SU-DHL-6 (cell line): ENCODE measurements at regions not wholly inside any gene's neighbourhood (a gene's known extent, or its start where the extent isn't known, plus 50 kb on each side); places are given as distances from the start of the nearest gene placed in this dataset.

Experiments used
- H2AFZ ChIP-seq: fragments of 200-600 bp; sonication (generic); 2 replicates; pipeline ENCODE4 v1.6.1; 2014; ENCODE audit warnings: low read depth, mild to moderate bottlenecking, moderate library complexity, mixed read lengths, antibody characterized with exemption, low read length; ENCODE audit not compliant: severe bottlenecking
- H3F3A ChIP-seq: fragments of 200-600 bp; shearing (Covaris generic); 2 replicates; pipeline ENCODE4 v1.6.0; 2016; ENCODE audit warnings: antibody characterized with exemption, mild to moderate bottlenecking; ENCODE audit not compliant: insufficient read depth
- H3K27ac ChIP-seq: fragments of 200-600 bp; sonication (generic); 2 replicates; pipeline ENCODE4 v1.5.1; 2016; ENCODE audit warnings: low read depth, mild to moderate bottlenecking, low read length, moderate library complexity, mixed read lengths
- H3K27me3 ChIP-seq: fragments of 200-600 bp; sonication (generic), shearing (Covaris generic); 2 replicates; pipeline ENCODE4 v1.6.0; 2014; ENCODE audit warnings: mild to moderate bottlenecking, low read length
- H3K36me3 ChIP-seq: fragments of 200-600 bp; sonication (generic); 2 replicates; pipeline ENCODE4 v1.6.1; 2014; ENCODE audit warnings: mild to moderate bottlenecking, low read length, mixed read lengths
- H3K4me2 ChIP-seq: fragments of 300-600, 200-600 bp; shearing (Covaris generic), sonication (generic); 2 replicates; pipeline ENCODE4 v1.6.0; 2014; ENCODE audit warnings: low read length, low read depth, mild to moderate bottlenecking; ENCODE audit not compliant: poor library complexity, severe bottlenecking
- H3K4me3 ChIP-seq: fragments of 200-600 bp; sonication (generic); 2 replicates; pipeline ENCODE4 v1.5.1; 2014; ENCODE audit warnings: antibody characterized with exemption, low read length, mild to moderate bottlenecking, mixed read lengths; ENCODE audit not compliant: insufficient read depth, poor library complexity, severe bottlenecking
- H3K79me2 ChIP-seq: fragments of 200-600 bp; sonication (generic); 2 replicates; pipeline ENCODE4 v1.6.1; 2014; ENCODE audit warnings: mild to moderate bottlenecking, low read length, moderate library complexity; ENCODE audit not compliant: insufficient read depth
- H3K9ac ChIP-seq: fragments of 200-600 bp; sonication (generic); 2 replicates; pipeline ENCODE4 v1.7.0; 2014; ENCODE audit warnings: mild to moderate bottlenecking, low read length
- H3K9me2 ChIP-seq: fragments of 200-600 bp; sonication (generic); replicated peaks from 2 replicates; pipeline ENCODE4 v1.6.1; 2014; ENCODE audit warnings: low read length; ENCODE audit not compliant: insufficient read depth
- H3K9me3 ChIP-seq: fragments of 200-600 bp; sonication (generic); 2 replicates; pipeline ENCODE4 v1.6.1; 2014; ENCODE audit warnings: low read length, mixed read lengths; ENCODE audit not compliant: insufficient read depth
- H4K20me1 ChIP-seq: fragments of 200-600 bp; sonication (generic); 2 replicates; pipeline ENCODE4 v1.6.1; 2014; ENCODE audit warnings: low read depth, mild to moderate bottlenecking, antibody characterized with exemption, low read length, moderate library complexity, mixed read lengths
- EZH2phosphoT487 ChIP-seq: fragments of 200-600 bp; sonication (generic), shearing (Covaris generic); conservative IDR thresholded peaks from 2 replicates; pipeline ENCODE4 v1.6.1; 2018; ENCODE audit warnings: mild to moderate bottlenecking, antibody characterized with exemption, low read length, moderate library complexity, mixed read lengths
- TF ChIP-seq, protein P1 (sequence below): fragments of 200-600 bp; sonication (generic); IDR thresholded peaks from one replicate; pipeline ENCODE4 v1.5.1; 2017; ENCODE audit warnings: antibody characterized with exemption, mild to moderate bottlenecking, low read length, moderate library complexity; ENCODE audit not compliant: insufficient read depth, poor library complexity, severe bottlenecking

- Histone ChIP-seq H3K9ac (no peak overlapping the region), H3K4me2 (no peak overlapping the region), H3K9me2 (no peaks in the 10 kb centered on the region), H3K27me3 (no peaks in the 10 kb centered on the region), H3K9me3 (no peaks in the 10 kb centered on the region), H3K36me3 (no peaks in the 10 kb centered on the region), H2AFZ (no peak overlapping the region), H4K20me1 (no peaks in the 10 kb centered on the region), H3K27ac (no peak overlapping the region), H3K4me3 (no peak overlapping the region), H3K79me2 (no peaks in the 10 kb centered on the region), H3F3A (no peaks in the 10 kb centered on the region)
- TF ChIP-seq, protein P1, sequence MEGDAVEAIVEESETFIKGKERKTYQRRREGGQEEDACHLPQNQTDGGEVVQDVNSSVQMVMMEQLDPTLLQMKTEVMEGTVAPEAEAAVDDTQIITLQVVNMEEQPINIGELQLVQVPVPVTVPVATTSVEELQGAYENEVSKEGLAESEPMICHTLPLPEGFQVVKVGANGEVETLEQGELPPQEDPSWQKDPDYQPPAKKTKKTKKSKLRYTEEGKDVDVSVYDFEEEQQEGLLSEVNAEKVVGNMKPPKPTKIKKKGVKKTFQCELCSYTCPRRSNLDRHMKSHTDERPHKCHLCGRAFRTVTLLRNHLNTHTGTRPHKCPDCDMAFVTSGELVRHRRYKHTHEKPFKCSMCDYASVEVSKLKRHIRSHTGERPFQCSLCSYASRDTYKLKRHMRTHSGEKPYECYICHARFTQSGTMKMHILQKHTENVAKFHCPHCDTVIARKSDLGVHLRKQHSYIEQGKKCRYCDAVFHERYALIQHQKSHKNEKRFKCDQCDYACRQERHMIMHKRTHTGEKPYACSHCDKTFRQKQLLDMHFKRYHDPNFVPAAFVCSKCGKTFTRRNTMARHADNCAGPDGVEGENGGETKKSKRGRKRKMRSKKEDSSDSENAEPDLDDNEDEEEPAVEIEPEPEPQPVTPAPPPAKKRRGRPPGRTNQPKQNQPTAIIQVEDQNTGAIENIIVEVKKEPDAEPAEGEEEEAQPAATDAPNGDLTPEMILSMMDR, result no peak
These were observed 318.2 kb downstream of the SAMD5 start for GRCh38 chr6:147826698-147827097.

DNA sequence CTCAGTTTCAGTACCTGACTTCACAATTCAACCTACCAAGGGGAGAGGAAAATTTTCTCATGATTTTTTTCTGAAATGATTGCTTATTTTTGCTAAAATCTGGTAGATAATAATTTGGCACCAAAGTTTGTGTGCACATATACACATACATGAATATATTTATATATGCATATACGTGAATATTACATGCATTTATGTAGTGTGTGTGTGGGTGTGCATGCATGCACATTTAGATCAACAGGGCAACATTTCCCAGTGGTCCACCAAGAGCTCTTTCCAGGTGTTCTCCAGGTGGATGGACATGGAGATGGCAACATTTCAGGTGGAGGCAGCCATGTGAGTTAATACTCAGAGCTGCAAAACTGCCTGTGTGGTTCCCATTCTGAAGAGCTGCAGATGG is 320.9 kb downstream of the SAMD5 start:
- Histone ChIP-seq H3K4me3 (no peak overlapping the region), H3K9me3 (no peaks in the 10 kb centered on the region), H4K20me1 (no peaks in the 10 kb centered on the region), H3K36me3 (no peaks in the 10 kb centered on the region), H3K79me2 (no peaks in the 10 kb centered on the region), H3K27ac (no peak overlapping the region), H3K27me3 (no peaks in the 10 kb centered on the region), H3F3A (no peaks in the 10 kb centered on the region), H3K4me2 (no peak overlapping the region), H2AFZ (no peak overlapping the region), H3K9ac (no peak overlapping the region), H3K9me2 (no peaks in the 10 kb centered on the region)
- no peak for TF ChIP-seq EZH2phosphoT487
- TF ChIP-seq, protein P1, result no peak

- Histone ChIP-seq H4K20me1 (no peaks in the 10 kb centered on the region), H3K9ac (no peak overlapping the region), H3K4me3 (no peak overlapping the region), H3K27me3 (no peaks in the 10 kb centered on the region), H3K9me2 (no peaks in the 10 kb centered on the region), H3K27ac (no peak overlapping the region), H3K4me2 (no peak overlapping the region), H3F3A (no peaks in the 10 kb centered on the region), H3K79me2 (no peaks in the 10 kb centered on the region), H2AFZ (no peak overlapping the region), H3K9me3 (no peaks in the 10 kb centered on the region), H3K36me3 (no peaks in the 10 kb centered on the region)
- no peak for TF ChIP-seq EZH2phosphoT487
- TF ChIP-seq, protein P1, result no peak
These were observed 321.3 kb downstream of the SAMD5 start for GRCh38 chr6:147829835-147830234.

GRCh38 chr6:147831356-147831755 is 322.9 kb downstream of the SAMD5 start:
- TF ChIP-seq, protein P1, result no peak
- no peak for TF ChIP-seq EZH2phosphoT487
- H3K27me3 ChIP-seq, result no peaks in the 10 kb centered on the region

More at GRCh38 chr6:147831356-147831755, 322.9 kb downstream of the SAMD5 start:
- Histone ChIP-seq H4K20me1 (no peaks in the 10 kb centered on the region), H3K4me2 (no peak overlapping the region), H3K79me2 (no peaks in the 10 kb centered on the region), H3F3A (no peaks in the 10 kb centered on the region), H3K4me3 (no peak overlapping the region), H3K9me2 (no peaks in the 10 kb centered on the region), H2AFZ (no peak overlapping the region), H3K36me3 (no peaks in the 10 kb centered on the region), H3K9ac (no peak overlapping the region), H3K9me3 (no peaks in the 10 kb centered on the region), H3K27ac (no peak overlapping the region)
